Right atrium auricular region (tissue), 2 donors: ENCODE measurements at regions not wholly inside any gene's neighbourhood (a gene's known extent, or its start where the extent isn't known, plus 50 kb on each side); places are given as distances from the start of the nearest gene placed in this dataset.

ENCODE experiments used
- DNase-seq: peaks from one replicate; pipeline ENCODE4 v3.0.0-alpha.2; 2019; ENCODE audit warnings: low spot score
- H3K27ac ChIP-seq, 2 donors: fragments of 200-600 bp; sonication (generic); 1 replicate in 1 of 2; 2 replicates in 1 of 2; pipeline ENCODE4 v1.5.1; 2016 to 2019
- H3K27me3 ChIP-seq, 2 donors: fragments of 200-600 bp; sonication (generic); one replicate each; pipeline versions ENCODE4 v1.5.1 to v1.6.0; 2017 to 2019
- H3K36me3 ChIP-seq: fragments of 200-600 bp; sonication (generic); one replicate; pipeline ENCODE4 v1.5.1; 2016
- H3K4me1 ChIP-seq, 2 donors: fragments of 200-600 bp; sonication (generic); one replicate each; pipeline versions ENCODE4 v1.5.1 to v1.6.0; 2017 to 2019
- H3K4me3 ChIP-seq, 2 donors: fragments of 200-600 bp; sonication (generic); 1 replicate in 1 of 2; 2 replicates in 1 of 2; pipeline ENCODE4 v1.5.1; 2017 to 2019; ENCODE audit warnings: mild to moderate bottlenecking in 1 of 2, moderate library complexity in 1 of 2
- H3K9me3 ChIP-seq, 2 donors: fragments of 200-600 bp; sonication (generic); one replicate each; pipeline ENCODE4 v1.5.1; 2019
- CTCF ChIP-seq, 2 donors: fragments of 200-600 bp; sonication (generic); IDR thresholded peaks; one replicate each; pipeline ENCODE4 v1.5.1; 2019; ENCODE audit warnings: antibody characterized with exemption in 2 of 2

GRCh38 chr18:76720683-76721082 is 101.7 kb upstream of the ZNF236 start:
- H3K27ac ChIP-seq, result no peak overlapping the region
- H3K4me3 ChIP-seq, result no peak overlapping the region
- H3K9me3 ChIP-seq, result no peaks in the 10 kb centered on the region
- no peaks in the 10 kb centered on the region for H3K27me3 ChIP-seq
- no peak for TF ChIP-seq CTCF (IDR thresholded peaks at IDR 0.05)
- H3K36me3 ChIP-seq, result no peaks in the 10 kb centered on the region
- no peaks in the 10 kb centered on the region for H3K4me1 ChIP-seq
- DNase-seq, result peak; percentile 57

GRCh38 chr18:76715012-76715610 is 107.2 kb upstream of the ZNF236 start:
- TF ChIP-seq CTCF (IDR thresholded peaks at IDR 0.05), result no peak
- H3K36me3 ChIP-seq, result no peaks in the 10 kb centered on the region
- no peak overlapping the region for H3K4me3 ChIP-seq
- H3K27me3 ChIP-seq, result no peaks in the 10 kb centered on the region
- H3K27ac ChIP-seq, result no peak overlapping the region
- no peak for DNase-seq
- no peaks in the 10 kb centered on the region for H3K9me3 ChIP-seq
- no peaks in the 10 kb centered on the region for H3K4me1 ChIP-seq

- H3K9me3 ChIP-seq, result no peaks in the 10 kb centered on the region
- no peaks in the 10 kb centered on the region for H3K36me3 ChIP-seq
- no peaks in the 10 kb centered on the region for H3K27me3 ChIP-seq
- peaks cover 0 to 4% of the 10 kb centered on the region in 2 donors for H3K4me1 ChIP-seq
- no peak overlapping the region for H3K27ac ChIP-seq
- no peak overlapping the region for H3K4me3 ChIP-seq
- TF ChIP-seq CTCF (IDR thresholded peaks at IDR 0.05), result no peak
- DNase-seq, result no peak
These were observed 108.9 kb upstream of the ZNF236 start for GRCh38 chr18:76713432-76713831.

GRCh38 chr18:76712511-76713140 is 109.7 kb upstream of the ZNF236 start:
- no peaks in the 10 kb centered on the region for H3K9me3 ChIP-seq
- no peak for DNase-seq

GRCh38 chr18:76710646-76711520 is 111.5 kb upstream of the ZNF236 start:
- Histone ChIP-seq H3K36me3 (no peaks in the 10 kb centered on the region), H3K9me3 (no peaks in the 10 kb centered on the region), H3K4me3 (no peak overlapping the region), H3K4me1 (peaks cover 0 to 4% of the 10 kb centered on the region in 2 donors), H3K27me3 (no peaks in the 10 kb centered on the region), H3K27ac (no peak overlapping the region)
- TF ChIP-seq CTCF (IDR thresholded peaks at IDR 0.05), result no peak
- no peak for DNase-seq

More at GRCh38 chr18:76712511-76713140, 109.7 kb upstream of the ZNF236 start:
- Histone ChIP-seq H3K27me3 (no peaks in the 10 kb centered on the region), H3K4me1 (peaks cover 0 to 4% of the 10 kb centered on the region in 2 donors), H3K4me3 (no peak overlapping the region), H3K27ac (no peak overlapping the region), H3K36me3 (no peaks in the 10 kb centered on the region)
- no peak for TF ChIP-seq CTCF (IDR thresholded peaks at IDR 0.05)
